ENCODE measurements at regions not wholly inside any gene's neighbourhood (a gene's known extent, or its start where the extent isn't known, plus 50 kb on each side); places are given as distances from the start of the nearest gene placed in this dataset.
"Not testable (repeated sequence)": the region's sequence is repeated elsewhere in the genome, so short reads cannot be mapped to it uniquely, and the experiment has no call there.

DNA sequence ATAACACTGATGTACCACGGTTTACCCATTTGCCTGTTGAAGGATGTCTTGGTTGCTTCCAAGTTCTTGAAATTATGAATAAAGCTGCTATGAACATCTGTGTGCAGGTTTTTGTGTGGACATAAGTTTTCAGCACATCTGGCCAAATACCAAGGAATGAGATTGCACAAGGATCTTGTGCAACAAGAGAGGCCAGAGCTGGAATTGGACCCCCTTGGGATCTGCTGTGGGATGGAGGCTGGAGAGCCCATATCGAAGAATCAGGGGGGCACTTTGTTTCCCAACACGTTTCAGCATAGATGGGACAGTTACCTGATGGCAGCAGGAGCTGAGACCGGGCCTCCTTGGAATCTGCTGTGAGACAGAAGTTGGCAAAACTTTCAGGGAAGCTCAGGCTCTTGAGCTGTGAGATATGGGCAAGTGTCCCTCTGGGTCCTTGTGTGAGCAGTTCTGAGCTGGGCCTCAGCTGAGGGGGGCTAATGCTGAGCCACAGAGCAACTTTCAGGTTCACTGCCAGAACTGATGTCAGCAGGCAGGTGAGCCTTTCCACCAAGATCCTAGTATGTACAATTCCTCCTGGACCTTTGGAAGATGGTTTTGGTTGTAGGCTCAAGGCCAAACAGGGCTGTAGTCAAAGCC, 115.2 kb upstream of the RAB18 start:
- no peak for DNase-seq

DNA sequence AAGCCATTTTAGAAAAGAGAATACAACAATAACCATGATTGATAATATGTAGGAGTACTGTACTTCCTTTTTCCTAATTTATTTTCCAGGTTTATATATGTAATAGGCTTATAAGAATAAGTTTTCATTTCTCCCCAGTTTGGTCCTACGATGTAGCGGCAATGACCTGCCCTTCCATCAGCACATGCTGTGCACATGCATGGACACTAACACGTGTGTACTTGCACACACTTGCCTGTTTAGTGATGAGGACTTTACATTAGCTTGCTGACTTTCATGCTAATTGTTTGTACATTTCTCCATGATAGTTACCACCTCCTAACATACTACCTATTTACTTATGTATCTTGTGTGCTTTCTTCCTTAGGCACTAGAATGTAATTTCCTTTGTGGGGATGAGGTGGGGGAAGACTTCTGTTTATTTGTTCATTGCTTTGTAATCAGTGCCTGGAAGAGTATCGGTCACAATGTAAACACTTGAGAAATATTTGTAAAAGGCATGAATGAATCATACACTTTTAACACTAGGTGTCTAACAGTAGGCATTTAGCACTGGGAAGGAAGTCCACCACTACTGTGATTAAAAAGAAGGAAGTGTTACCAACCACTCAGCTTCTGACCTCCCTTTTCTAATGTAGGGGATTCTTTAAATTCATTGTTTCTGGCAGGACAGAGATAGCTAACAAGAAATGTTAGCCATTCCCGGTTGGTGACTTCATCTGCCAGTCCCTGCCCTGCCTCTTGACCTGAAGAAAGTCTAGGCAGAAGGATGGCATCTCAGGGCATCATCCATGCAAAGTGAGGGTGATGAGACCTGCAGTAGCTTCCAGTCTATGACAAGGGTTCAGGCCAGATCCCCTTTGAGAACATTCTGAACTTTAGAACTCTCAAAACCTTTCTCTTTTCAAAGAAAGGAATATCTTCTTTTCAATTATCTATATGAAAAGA, 120.2 kb upstream of the RAB18 start:
- no peak for DNase-seq

GRCh38 chr10:27382176-27382575, 121.9 kb upstream of the RAB18 start:
- no peak for DNase-seq

DNA sequence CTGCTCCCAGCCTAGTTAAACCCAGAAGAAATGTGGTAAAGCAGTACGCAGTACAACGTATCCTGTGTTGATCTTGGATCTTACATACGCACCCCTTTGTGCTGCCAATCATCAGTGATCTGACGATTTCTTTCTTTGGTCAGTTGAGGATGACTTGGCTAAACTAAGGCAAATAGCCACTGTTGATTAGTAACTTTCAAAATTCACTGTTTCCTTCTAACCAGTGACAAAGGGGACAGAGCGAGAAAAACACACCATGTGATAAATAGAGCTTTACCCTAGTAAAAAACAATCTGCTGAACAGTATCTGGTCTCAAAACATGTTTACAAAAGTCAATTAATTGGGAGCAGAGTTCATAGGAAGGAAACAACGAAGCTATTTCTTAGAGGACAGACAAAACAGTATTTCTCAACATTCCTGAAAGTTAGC, 123.2 kb upstream of the RAB18 start:
- DNase-seq, result no peak

GRCh38 chr10:27379041-27379440, 125.1 kb upstream of the RAB18 start:
- DNase-seq, result not testable (repeated sequence)

DNA sequence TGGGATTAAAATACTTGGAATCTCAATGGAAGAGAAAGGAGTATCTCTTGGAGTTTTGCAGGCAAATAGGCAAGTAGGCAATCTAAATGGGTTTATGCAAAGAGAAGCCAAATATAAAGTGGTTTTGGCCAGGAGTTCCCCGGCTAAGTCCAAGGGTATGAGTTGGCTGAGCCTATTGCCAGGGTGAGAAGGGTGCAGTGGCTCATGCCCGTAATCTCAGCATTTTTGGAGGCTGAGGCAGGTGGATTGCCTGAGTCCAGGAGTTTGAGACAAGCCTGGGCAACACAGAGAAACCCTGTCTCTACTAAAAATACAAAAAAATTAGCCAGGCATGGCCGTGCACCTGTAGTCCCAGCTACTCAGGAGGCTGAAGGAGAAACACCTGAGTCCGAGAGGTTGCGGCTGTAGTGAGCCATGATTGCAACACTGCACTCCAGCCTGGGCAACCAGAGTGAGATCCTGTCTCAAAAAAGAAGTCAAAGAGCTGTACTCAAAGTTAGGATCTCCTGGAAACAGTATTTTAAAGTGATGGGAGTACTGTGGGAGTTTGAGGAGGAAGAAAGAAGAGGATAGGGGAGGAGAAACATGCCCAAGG, 130.4 kb upstream of the RAB18 start:
- DNase-seq, result no peak

GRCh38 chr10:27372095-27372494, 131.5 kb upstream of the ACBD5 start:
- no peak for DNase-seq

- DNase-seq, result not testable (repeated sequence)
Observed at GRCh38 chr10:27371375-27371774, 130.8 kb upstream of the ACBD5 start.

DNA sequence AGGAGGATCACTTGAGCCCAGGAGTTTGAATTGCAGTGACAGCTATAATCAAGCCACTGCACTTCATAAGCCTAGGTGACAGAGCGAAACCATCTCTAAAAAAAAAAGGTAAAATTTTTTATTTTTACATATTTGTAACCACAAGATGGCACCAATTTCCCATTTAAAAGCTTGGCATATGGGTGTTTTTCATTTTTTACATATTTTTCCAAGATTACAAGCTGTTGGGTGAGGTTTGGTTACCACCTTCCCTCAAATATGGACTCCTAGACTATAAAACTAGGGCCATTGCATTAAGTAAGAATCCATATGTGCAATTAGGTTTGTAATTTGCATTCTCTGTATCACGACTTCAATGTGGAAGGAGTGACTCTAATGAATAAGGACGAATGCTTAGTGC, 129.3 kb upstream of the ACBD5 start:
- no peak for DNase-seq

- no peak for DNase-seq
Observed at GRCh38 chr10:27368706-27369105, 128.1 kb upstream of the ACBD5 start.

DNA sequence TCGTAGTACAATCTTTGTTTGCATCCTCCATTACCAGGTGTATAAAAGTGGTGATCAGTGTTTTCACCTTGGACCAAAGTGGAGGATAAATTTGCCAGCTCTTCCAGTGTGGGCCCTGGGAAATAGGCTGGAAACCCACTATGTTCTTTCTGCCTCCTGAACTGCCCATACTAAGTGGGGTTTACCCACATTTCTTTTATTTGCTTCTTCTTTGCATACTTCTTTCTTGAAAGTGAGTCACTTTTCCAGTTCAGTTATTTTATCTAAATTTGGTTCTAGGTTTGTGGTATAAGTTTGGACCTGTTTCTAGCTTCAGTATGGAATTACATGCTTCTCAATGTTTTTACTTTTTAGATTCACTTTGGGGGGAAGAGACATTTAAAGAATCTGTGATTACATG, 126.2 kb upstream of the ACBD5 start:
- no peak for DNase-seq

DNA sequence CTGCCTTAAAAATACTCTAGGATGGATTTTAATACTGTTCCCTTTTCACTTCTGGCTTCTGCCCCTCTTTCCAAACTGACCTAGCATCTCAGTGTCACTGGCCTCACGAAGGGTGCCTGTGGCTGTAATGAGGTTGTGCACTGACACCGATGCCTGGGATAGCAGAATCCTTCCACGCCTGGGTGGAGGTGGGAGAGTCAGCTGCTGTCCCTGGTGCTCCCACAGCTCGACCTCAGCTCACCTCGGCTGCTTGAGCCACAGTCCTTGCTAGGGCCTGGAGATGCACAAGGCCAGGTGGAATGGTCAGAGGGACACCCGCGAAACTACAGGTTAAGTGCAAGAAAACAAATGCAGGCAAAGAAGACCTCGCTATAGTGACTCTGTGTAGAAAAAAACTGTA, 123.4 kb upstream of the ACBD5 start:
- DNase-seq, result no peak

- peak; percentile 9 for DNase-seq
Observed at GRCh38 chr10:27360581-27361172, 120.1 kb upstream of the ACBD5 start.

DNA sequence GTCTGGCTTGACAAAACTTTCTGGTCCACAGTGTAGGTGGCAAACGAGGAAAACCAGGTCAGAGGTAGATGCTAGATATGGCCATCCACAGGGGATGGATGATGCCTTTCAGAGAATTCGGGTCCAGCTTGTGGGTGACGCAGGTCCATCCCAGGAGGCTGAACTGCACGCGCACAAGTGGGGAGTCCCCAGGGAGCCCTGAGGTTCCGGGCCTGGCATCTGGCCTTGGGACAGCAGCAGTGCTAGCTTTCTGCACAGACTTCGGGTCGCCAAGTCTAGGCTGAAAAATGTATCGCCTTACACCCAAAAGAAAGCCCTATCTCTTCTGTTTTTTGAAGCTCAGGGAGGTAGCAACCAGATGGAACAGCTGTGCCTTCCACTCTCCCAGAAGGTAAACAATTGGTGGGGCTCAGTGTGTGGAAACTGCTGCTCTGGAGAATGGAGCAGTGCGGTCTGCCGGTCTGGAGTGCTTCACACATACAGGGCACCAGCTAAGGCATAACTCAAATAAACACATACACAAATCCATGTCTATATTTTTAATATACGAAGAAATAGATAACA, 119.3 kb upstream of the ACBD5 start:
- no peak for DNase-seq

- no peak for DNase-seq
Observed at GRCh38 chr10:27356738-27357137, 116.1 kb upstream of the ACBD5 start.

DNA sequence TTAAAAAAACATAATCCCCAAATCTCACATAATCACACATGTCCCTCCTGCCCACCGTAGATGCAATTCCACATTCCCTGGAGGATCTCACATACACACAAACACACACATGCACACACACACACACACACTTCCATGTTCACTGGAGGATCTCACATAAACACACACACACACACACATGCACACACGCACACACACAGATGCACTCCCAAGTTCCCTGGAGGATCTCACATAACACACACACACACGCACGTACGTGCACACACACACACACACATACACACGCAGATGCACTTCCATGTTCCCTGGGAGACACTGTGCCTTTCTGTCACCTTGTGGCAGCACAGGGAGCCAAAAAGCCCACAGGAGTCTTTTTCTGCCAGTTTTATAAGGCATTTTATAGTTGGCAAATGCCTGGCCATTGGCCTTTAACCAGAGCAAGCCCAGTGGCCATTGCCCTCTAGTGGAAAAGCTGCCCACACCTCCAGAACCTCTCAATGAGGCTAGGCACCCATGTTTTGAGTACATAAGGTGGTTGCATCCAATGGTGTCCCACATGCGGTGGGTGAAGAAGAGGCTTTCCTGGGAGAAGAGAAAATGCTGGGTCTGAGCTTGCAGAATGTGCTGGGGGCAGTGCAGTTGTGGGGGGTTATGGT, 115.4 kb upstream of the ACBD5 start:
- no peak for DNase-seq

DNA sequence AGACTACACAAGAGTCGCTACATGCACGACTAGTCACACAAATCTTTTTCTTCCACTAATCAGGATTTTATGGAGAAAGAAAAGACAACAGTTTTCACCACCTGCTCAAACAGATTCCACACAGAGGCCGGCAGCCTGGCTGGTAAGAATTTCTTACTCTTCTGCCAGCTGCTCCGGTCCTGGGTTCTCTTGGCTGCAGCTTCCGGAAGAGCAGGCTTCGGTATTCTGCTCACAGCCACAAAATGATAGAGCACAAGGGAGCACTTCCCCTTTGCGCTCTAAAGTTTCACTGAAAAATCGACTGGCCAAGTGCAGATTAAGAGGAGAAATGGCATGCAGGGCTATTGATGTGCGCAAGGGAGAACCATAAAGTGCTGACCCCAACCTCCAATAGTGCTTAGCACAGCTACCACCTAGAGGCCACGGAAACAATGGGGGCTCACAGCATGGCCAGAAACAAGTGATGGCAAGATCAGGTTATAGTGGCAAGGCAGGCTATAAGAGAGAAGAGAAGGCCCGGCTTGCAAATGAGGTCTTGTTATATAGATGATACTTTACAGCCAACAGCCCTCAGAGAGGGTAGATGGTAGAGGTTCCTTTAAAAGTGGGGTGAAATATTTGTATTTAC, 114.2 kb upstream of the ACBD5 start:
- not testable (repeated sequence) for DNase-seq

GRCh38 chr10:27354100-27354499, 113.5 kb upstream of the ACBD5 start:
- DNase-seq, result not testable (repeated sequence)

DNA sequence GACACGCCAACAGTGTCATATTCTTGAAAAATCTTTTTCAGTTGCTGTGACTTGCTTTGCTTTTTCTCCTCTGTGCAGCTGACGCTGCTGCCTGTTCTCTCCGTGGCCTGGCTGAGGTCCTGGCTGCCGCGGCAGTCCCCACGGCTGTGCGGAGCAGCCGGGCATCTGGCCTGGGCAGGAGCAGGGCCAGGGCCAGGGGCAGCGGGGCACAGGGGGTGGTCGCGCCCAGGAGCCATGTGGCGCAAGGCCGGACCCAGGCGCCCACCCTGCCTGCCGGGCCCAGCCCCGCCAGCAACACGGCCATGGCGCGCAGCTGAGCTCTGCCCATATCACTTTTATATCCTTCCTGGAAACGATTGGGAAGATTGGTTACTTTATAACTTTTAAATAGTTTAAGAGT, 109.4 kb upstream of the ACBD5 start:
- no peak for DNase-seq

DNA sequence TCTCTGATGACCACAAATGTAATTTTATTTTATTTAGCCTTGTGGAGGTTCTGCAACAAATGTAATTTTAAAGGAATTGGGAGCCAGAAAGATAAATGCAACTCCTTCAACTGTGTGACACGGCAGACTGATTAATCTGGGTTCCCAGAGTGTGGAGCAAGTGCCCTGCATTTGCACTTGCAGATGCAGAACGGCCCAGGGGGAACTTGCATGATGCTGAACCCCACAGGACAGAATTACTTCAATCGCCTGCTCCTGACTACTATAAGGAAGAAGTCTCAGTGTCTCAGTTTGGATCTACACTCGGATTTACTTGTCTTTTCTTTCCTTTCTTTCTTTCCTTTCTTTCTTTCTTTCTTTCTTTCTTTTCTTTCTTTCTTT, 107.2 kb upstream of the ACBD5 start:
- not testable (repeated sequence) for DNase-seq

- no peak for DNase-seq
Observed at GRCh38 chr10:27345455-27345920, 104.9 kb upstream of the ACBD5 start.

All from NK-92 treated with Interleukin-12 subunit alpha and Interleukin-12 subunit beta, amount 100 ng/mL, for 24 hours (cell line).